Mucosa of stomach (tissue), 1 donor: ENCODE measurements at regions not wholly inside any gene's neighbourhood (a gene's known extent, or its start where the extent isn't known, plus 50 kb on each side); places are given as distances from the start of the nearest gene placed in this dataset.

Experiments used
- H3K27me3 ChIP-seq: one replicate; pipeline ENCODE4 v1.7.0; 2013; ENCODE audit warnings: mild to moderate bottlenecking, low read length; ENCODE audit not compliant: control insufficient read depth, insufficient read depth
- H3K36me3 ChIP-seq: one replicate; pipeline ENCODE4 v1.7.0; 2013; ENCODE audit warnings: low read length; ENCODE audit not compliant: control insufficient read depth, insufficient read depth
- H3K4me1 ChIP-seq: one replicate; pipeline ENCODE4 v1.7.0; 2013; ENCODE audit warnings: mild to moderate bottlenecking, low read length; ENCODE audit not compliant: control insufficient read depth, insufficient read depth
- H3K4me3 ChIP-seq: one replicate; pipeline ENCODE4 v1.7.0; 2013; ENCODE audit warnings: low read length
- H3K9ac ChIP-seq: one replicate; pipeline ENCODE4 v1.7.0; 2013; ENCODE audit warnings: mild to moderate bottlenecking, low read length, moderate library complexity
- H3K9me3 ChIP-seq: one replicate; pipeline ENCODE4 v1.7.0; 2013; ENCODE audit warnings: mild to moderate bottlenecking, low read length, moderate library complexity; ENCODE audit not compliant: control insufficient read depth
- donor health status: Pancreatic carcinoma.

DNA sequence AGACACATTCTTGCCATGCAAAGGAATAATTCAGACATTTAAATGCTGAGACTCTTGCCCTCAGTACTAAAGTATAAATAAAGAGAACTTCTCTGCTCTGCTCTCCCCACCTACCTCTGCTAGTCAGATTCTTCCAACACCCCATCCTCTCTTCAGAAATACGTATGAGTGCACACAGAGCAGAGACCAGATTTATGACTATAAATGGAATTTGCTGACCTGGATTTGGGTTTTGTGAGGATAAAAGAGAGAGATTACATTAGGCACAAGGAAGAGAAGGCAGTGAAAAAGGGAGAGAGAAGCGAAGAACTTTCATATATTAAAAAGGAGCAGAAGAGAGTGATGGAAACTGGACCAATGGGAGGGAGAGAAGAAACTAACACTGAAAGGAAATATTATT is 87.6 kb upstream of the EXOC1L start:
- no peaks in the 10 kb centered on the region for H3K36me3 ChIP-seq
- H3K9ac ChIP-seq = no peak overlapping the region
- H3K27me3 ChIP-seq = no peaks in the 10 kb centered on the region
- H3K4me3 ChIP-seq = no peak overlapping the region
- peaks cover 47% of the 10 kb centered on the region for H3K4me1 ChIP-seq
- no peaks in the 10 kb centered on the region for H3K9me3 ChIP-seq

DNA sequence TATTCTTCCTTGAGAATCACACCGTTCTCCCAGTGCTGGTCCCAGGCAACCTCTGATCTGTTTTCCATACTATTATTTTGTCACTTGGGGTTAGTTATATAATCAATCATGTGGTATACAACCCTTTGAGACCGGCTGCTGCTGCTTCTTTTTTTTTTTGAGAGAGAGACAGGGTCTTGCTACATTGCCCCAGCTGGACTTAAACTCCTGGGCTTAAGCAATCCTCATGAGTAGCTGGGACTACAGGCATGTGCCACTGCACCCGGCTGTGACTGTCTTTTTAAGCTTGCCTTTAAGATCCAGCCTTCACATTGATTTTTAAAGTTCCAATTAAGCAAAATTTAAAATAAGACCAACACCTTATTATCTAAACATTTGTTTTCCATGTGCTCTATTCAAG is 86.7 kb upstream of the EXOC1L start:
- H3K36me3 ChIP-seq = no peaks in the 10 kb centered on the region
- H3K9ac ChIP-seq = no peak overlapping the region
- no peaks in the 10 kb centered on the region for H3K9me3 ChIP-seq
- H3K27me3 ChIP-seq = no peaks in the 10 kb centered on the region
- no peak overlapping the region for H3K4me3 ChIP-seq
- H3K4me1 ChIP-seq = peaks cover 47% of the 10 kb centered on the region

DNA sequence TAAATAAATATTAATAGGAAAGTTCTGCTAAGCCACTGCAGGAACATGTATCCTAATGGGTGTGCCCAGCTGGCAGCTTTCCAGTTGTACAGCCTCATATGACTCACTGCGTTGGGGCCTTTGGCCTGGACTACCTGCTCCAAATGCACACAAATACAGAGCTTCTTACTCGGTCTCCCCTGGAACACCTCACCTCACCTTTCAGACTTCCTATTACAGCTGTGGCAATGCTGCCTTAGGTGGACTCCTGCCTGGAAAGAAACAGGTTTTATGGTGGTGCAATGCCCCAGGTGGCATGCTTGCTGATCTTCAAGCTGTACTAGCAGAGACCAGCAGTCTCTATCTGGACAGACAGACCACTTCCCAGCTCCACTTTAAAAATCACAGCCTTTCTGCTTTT is 85.7 kb upstream of the EXOC1L start:
- H3K4me1 ChIP-seq = peaks cover 43% of the 10 kb centered on the region
- H3K36me3 ChIP-seq = no peaks in the 10 kb centered on the region
- H3K9me3 ChIP-seq = no peaks in the 10 kb centered on the region
- H3K27me3 ChIP-seq = no peaks in the 10 kb centered on the region
- peak overlapping the region; percentile 15 for H3K9ac ChIP-seq
- H3K4me3 ChIP-seq = no peak overlapping the region

DNA sequence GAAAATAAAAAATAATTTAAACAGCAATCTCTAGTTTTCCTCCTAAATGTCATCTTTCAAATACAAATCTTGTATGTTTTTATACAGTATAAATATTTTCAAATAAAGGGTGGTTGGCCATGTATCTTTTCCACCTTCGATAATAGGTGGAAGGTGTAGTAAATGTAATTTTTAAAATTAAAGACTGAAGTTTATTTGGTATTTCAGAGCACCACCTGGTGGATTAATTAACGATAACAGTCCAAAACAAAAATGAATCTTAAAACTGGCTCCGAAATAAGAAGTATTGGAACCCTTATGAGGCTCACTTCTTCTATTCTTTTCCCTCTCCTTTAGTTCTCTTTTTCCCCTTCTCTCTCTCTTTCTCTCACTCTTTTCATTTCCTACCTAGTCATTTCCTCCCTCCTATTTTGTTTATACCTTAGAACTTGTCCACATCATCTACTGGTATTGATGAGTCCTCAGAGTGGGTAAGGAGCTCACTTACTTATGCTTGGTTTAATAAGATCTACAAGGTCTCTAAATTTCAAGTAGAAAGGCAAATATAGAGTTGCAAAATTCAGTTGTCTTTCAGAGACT is 82.9 kb upstream of the EXOC1L start:
- Histone ChIP-seq H3K36me3 (no peaks in the 10 kb centered on the region), H3K9me3 (no peaks in the 10 kb centered on the region), H3K4me3 (no peak overlapping the region), H3K9ac (no peak overlapping the region), H3K4me1 (peaks cover 18% of the 10 kb centered on the region), H3K27me3 (no peaks in the 10 kb centered on the region)

DNA sequence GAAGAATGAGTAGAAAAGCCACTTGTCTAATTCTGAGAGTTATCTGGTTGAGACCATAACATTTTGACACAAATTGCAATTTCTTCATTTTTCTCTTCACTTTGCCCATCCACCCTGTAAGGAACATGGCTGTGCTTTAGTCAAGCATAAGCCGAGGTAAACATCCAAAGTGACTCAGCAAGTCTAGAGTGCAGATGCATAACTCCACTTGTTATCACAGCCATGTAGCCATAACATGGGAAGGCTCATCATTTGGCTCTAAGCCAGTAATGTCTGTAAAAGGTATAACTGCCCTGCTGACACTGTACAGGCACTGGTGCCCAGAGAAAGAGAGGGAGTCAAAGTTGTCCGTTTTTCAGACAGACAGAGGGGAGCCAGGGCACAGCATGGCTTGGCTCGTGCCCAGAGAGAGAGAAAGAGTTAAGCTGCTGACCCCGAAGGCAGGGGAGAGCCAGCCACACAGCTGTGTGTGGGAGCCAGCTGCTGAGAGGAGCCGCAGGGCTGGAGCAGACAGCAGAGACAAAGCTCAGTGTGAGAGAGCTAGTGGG is 76.9 kb upstream of the EXOC1L start:
- Histone ChIP-seq H3K4me1 (peaks cover 5% of the 10 kb centered on the region), H3K9me3 (no peaks in the 10 kb centered on the region), H3K4me3 (no peak overlapping the region), H3K9ac (no peak overlapping the region), H3K36me3 (no peaks in the 10 kb centered on the region), H3K27me3 (no peaks in the 10 kb centered on the region)

DNA sequence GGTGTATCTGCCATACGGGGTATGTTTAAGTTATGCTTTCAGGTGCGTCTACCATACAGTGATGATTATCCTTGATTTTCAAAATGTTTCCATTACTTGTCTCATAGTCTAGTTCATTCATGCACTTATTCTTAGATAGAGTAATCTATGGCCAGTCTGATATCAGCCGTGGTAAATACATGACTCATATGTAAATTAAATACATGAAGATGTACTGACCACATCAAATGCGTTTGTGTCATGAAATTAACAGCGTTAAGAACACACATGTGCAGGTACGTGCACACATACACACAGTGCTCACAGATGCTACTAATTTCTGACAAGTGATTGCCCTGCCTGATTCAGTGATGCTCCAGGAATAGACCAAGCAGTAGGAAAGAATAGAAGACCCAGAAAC is 75.2 kb upstream of the EXOC1L start:
- Histone ChIP-seq H3K36me3 (no peaks in the 10 kb centered on the region), H3K9ac (no peak overlapping the region), H3K4me3 (no peak overlapping the region), H3K27me3 (no peaks in the 10 kb centered on the region), H3K9me3 (no peaks in the 10 kb centered on the region), H3K4me1 (peaks cover 5% of the 10 kb centered on the region)

DNA sequence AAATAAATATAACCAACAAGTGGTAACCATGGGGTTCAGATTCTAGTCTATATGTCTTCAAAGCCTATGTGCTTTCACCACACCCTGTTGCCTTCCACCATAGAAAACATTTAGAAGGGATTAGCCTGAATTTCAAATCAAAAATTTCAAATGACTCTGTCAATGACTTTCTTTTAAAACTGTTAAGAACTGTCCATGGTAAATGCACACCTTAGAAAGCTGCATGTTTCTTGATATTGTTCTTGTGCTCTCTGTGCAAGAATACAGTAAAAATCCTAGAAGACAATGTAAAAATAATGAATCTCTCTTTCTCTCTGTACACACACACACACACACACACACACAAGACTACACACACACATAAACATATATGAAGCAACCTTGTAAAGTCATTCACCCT is 74.6 kb upstream of the EXOC1L start:
- H3K9me3 ChIP-seq = no peaks in the 10 kb centered on the region
- no peaks in the 10 kb centered on the region for H3K36me3 ChIP-seq
- H3K4me3 ChIP-seq = no peak overlapping the region
- peaks cover 5% of the 10 kb centered on the region for H3K4me1 ChIP-seq
- H3K27me3 ChIP-seq = no peaks in the 10 kb centered on the region
- H3K9ac ChIP-seq = no peak overlapping the region

DNA sequence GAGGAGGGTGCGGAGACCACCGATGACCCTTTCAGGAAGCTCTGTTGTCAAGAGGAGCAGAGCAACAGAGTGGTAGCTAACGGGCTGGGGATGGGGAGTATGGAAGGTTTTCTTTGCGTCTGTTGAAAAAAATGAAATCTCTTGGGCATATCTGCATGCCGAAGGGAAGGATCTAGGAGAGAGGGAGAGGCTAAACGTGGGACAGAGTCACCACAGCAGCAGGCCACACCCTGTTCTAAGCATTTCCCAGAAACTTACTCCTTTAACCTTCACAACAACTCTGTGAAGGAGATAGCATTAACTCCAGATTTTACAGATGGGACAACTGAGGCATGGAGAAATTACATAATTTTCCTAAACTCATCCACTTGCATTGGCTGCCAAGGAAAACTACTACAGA is 71.8 kb upstream of the EXOC1L start:
- H3K4me1 ChIP-seq = peaks cover 5% of the 10 kb centered on the region
- H3K9me3 ChIP-seq = no peaks in the 10 kb centered on the region
- no peak overlapping the region for H3K4me3 ChIP-seq
- no peak overlapping the region for H3K9ac ChIP-seq
- H3K27me3 ChIP-seq = no peaks in the 10 kb centered on the region
- no peaks in the 10 kb centered on the region for H3K36me3 ChIP-seq

DNA sequence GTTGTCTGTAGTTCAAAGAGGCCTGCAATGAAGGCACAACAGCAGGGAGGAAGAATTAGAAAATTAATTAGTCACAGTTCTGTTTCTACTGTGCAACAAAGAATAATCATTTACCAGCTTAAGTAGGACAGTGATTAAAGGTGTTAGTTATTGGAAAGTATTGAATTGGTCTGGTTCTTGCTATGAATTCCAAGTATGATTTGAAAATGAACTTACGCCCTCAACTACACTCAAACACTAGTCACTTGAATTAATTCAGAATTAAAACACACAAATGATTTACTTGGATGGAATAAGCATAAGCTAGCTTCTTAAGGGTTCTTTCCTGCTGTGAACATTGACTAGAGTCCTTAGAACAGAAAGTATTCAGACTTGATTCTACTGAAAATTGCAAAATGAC is 69.9 kb upstream of the EXOC1L start:
- Histone ChIP-seq H3K4me1 (no peaks in the 10 kb centered on the region), H3K9me3 (no peaks in the 10 kb centered on the region), H3K27me3 (no peaks in the 10 kb centered on the region), H3K9ac (no peak overlapping the region), H3K36me3 (no peaks in the 10 kb centered on the region), H3K4me3 (no peak overlapping the region)

DNA sequence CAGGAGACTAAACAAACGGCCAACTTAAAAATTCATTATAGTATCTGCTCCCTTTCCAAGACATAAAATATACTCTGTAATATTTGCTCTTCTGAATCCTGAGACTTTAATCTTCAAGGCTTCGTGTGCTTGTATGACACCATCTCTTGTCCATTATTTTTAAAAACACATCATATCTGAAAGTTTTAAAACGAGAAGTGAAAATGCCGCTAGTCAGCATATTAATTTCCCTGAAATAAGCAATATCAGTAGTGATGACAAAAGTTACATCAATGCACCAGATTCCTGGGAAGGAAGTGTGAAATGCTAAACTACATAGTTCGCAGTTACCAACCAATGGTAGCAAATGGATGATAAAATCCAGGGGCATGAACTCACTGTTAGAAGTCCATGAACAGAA is 66.8 kb upstream of the EXOC1L start:
- no peak overlapping the region for H3K9ac ChIP-seq
- no peaks in the 10 kb centered on the region for H3K9me3 ChIP-seq
- H3K4me1 ChIP-seq = peaks cover 11% of the 10 kb centered on the region
- H3K4me3 ChIP-seq = no peak overlapping the region
- no peaks in the 10 kb centered on the region for H3K27me3 ChIP-seq
- H3K36me3 ChIP-seq = no peaks in the 10 kb centered on the region

DNA sequence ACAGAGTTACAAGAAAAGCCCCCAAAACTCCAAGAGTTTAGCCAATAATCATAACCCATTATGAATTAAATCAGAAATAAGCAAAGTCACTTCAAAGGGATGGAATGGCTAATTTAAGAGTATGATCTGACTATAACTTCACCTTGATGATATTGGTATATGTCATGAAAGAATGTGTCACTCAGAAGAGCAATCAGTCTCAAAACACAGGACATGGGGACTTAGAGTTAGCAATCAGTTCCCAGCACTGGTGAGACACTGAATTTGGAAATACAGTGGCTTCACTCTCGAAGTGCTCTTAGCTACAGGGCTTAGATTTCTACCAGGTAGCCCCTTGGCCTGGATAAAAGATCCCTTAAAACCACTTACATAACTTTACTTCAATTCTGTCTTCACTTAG is 65.7 kb upstream of the EXOC1L start:
- Histone ChIP-seq H3K36me3 (no peaks in the 10 kb centered on the region), H3K9me3 (no peaks in the 10 kb centered on the region), H3K4me1 (peaks cover 20% of the 10 kb centered on the region), H3K27me3 (no peaks in the 10 kb centered on the region), H3K9ac (no peak overlapping the region), H3K4me3 (no peak overlapping the region)

DNA sequence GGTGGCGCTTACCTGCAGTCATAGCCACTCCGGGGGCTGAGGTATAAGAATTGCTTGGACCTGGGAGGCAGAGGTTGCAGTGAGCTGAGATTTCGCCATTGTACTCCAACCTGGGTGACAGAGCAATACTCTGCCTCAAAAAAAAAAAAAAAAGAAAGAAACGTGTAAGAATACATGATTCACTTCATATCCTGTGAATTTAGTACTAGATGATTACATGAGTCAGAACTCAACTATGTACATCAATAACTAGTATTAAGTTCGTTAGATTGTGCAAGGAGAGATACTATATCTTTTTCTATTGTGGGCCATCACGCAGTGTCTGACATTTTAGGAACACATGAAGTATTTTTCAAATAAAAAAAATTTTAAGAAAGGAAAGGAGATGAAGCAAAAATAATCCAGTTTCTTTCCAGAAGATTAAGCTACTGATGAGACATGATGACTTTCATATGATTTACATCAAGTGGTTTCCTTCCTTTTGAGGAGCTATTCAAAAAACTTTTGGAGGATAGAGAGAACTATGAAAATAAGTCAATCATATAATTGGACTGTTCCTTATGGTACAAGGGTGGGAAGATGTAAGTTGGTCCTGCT is 64.7 kb upstream of the EXOC1L start:
- Histone ChIP-seq H3K9ac (no peak overlapping the region), H3K9me3 (no peaks in the 10 kb centered on the region), H3K27me3 (no peaks in the 10 kb centered on the region), H3K4me3 (no peak overlapping the region), H3K36me3 (no peaks in the 10 kb centered on the region), H3K4me1 (peaks cover 20% of the 10 kb centered on the region)

DNA sequence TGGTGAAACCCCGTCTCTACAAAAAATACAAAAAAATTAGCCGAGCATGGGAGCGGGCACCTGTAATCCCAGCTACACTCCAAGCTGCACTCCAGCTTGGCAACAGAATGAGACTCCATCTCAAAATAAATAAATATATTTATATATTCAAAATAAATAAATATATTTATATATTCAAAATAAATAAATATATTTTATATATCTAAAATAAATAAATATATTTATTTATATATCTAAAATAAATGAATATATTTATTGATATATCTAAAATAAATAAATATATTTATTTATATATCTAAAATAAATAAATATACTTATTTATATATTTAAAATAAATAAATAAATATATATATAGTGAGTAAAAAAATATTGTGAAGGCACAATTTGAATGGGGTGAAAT is 63.4 kb upstream of the EXOC1L start:
- Histone ChIP-seq H3K9ac (no peak overlapping the region), H3K9me3 (no peaks in the 10 kb centered on the region), H3K4me3 (no peak overlapping the region), H3K4me1 (peaks cover 20% of the 10 kb centered on the region), H3K36me3 (no peaks in the 10 kb centered on the region), H3K27me3 (no peaks in the 10 kb centered on the region)
